SH-SY5Y (cell line): ENCODE measurements at regions not wholly inside any gene's neighbourhood (a gene's known extent, or its start where the extent isn't known, plus 50 kb on each side); places are given as distances from the start of the nearest gene placed in this dataset.

ENCODE experiments used
- GATA2 ChIP-seq: IDR thresholded peaks from 2 replicates; pipeline ENCODE4 v1.6.1; 2011; ENCODE audit warnings: mild to moderate bottlenecking, low read depth, low read length
- GATA3 ChIP-seq: IDR thresholded peaks from 2 replicates; pipeline ENCODE4 v1.6.1; 2011; ENCODE audit warnings: low read depth, mild to moderate bottlenecking, low read length, moderate library complexity

- no peak for TF ChIP-seq GATA2
- no peak for TF ChIP-seq GATA3
Observed at GRCh38 chr11:131297441-131297840, 73.0 kb upstream of the NTM start.
